Fibroblast of skin of left quadriceps (primary cell): ENCODE measurements at regions not wholly inside any gene's neighbourhood (a gene's known extent, or its start where the extent isn't known, plus 50 kb on each side); places are given as distances from the start of the nearest gene placed in this dataset.
"Not testable (repeated sequence)": the region's sequence is repeated elsewhere in the genome, so short reads cannot be mapped to it uniquely, and the experiment has no call there.

Experiments used
- DNase-seq, 2 experiments: peaks; one replicate each; pipeline ENCODE4 v3.0.0-alpha.2; 2013; ENCODE audit warnings: low read depth in 2 of 2

DNA sequence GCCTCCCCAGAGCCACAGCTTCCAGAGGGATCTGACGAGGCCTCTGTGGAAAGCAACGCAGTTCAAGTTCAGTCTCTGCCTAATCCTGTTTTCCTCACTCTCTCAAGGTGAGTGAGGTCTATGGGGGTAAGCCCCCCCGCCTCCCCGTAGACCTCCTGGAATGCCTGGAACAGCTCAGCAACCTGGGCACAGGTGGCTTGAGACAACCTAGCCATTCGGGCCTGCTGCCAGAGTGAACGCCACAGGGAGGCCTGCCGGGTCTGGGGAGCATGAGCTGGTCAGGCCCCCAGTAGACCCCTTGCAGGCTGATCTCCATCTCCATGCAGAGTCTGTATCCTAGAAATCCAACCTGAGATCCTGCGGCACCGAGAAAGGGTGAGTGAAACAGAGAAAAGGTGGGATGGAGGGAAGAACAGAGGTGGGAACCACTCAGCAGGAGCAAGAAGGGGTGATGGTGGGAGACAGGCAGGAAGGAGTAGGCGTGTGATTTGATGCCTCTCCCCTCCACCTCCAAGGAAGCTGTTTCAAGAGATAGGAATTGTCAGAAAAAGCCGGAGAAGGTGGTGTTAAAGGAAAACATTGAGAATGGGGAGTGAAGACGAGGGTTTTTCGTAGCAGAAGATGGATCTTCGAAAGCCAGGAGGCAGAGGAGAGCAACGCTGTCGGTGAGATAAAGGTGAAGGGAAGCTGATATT, 123.1 kb upstream of the PRMT8 start:
- no peak for DNase-seq

DNA sequence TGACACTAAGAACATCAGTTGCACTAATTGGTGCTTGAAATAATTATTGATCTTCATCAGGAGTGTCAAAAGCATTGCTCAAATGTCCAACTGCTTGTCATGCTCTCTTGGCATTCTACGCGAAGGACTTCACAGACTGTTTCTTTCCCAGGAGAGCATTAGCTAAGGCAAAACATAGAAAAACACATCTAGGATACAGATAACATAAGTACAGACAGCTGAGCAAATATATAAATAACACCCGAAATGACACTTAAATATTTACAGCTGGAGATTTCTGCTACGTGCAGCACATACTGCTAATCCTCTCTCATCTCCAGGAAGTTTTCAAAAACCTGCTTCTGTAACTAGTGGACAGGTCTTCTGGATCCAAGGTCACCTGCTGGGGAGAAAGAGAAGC, 120.0 kb upstream of the PRMT8 start:
- no peak for DNase-seq

DNA sequence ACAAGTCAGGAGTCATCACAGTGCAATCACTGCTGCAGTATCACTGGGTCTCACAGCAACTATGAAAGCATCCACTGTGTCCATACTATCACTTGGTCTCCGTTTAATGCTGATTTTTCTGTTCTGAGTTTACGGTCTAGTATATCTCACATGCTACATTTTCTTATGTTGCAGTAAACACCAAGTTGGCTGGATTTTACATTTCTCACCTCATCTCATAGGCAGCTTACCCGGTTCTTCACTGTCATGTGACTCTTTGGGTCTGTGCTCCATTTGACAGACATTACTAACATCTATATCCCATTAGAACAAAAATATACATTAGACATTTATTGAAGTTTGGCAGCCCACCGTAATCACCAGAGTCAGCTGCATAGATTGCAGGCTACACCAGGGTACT, 115.7 kb upstream of the PRMT8 start:
- no peak for DNase-seq

DNA sequence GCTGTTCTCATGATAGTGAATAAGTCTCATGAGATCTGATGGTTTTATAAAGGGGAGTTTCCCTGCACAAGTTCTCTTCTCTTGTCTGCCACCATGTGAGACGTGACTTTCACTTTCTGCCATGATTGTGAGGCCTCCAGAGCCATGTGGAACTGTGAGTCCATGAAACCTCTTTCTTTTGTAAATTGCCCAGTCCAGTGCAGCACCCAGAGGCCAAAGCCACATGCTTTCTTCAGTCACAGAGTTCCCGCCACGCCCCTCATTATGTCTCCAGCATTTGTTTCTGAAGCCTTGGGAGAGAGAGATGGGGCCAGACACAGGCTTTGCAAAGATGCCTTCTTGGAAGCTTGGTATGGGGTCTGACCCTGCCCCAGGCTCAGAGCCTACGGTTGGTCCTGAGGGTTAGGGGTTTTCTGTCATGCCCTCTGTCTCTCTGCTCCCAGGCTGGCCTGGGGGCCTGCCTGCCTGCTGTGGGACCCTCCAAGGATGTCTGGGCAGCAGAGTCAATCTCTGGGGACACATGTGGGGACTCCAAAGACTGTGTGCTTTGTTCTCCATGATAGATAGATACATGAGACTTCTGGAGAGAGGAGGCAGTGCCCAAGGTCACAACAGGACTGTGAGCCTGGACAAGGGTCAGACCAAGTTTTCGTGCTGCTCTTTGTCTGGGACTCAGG, 114.1 kb upstream of the PRMT8 start:
- DNase-seq: no peak

DNA sequence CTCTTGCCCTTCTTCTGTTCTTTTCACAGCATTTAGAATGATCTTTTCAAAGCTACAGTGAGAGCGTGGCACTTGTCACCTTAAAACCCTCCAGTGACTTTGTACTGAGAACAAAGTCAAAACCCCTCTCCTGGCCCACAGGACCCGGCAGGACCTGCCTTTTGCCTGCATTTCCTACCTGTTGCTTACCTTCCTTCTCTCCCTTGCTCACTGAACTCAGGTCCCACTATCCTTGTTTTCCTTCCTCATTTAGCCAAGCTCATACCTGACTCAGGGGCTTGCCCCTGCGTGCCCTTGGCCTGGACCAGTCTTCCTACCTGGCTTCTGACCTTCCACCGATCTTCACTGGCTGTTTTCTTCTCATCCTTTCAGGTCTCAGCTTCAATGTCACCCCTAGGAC, 112.3 kb upstream of the PRMT8 start:
- DNase-seq: no peak

DNA sequence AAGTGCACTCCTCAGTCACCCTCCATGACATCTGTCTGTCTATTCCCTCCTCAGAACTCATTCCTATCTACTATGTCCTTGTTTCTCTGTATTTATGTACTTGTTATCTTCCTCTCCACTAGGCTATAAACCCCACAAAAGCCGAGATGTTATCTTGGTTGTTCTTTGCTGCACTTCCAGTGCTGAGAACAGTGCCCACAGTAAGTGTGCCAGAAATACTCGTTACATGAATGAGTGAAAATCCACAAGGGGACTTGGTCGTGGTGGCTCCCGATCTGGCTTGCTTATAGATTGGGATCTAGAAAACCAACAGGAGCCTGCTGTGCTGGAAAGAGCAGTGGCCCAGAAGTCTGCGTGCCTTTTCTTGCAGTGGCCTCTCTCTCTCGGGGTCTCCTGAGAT, 111.9 kb upstream of the PRMT8 start:
- no peak for DNase-seq

DNA sequence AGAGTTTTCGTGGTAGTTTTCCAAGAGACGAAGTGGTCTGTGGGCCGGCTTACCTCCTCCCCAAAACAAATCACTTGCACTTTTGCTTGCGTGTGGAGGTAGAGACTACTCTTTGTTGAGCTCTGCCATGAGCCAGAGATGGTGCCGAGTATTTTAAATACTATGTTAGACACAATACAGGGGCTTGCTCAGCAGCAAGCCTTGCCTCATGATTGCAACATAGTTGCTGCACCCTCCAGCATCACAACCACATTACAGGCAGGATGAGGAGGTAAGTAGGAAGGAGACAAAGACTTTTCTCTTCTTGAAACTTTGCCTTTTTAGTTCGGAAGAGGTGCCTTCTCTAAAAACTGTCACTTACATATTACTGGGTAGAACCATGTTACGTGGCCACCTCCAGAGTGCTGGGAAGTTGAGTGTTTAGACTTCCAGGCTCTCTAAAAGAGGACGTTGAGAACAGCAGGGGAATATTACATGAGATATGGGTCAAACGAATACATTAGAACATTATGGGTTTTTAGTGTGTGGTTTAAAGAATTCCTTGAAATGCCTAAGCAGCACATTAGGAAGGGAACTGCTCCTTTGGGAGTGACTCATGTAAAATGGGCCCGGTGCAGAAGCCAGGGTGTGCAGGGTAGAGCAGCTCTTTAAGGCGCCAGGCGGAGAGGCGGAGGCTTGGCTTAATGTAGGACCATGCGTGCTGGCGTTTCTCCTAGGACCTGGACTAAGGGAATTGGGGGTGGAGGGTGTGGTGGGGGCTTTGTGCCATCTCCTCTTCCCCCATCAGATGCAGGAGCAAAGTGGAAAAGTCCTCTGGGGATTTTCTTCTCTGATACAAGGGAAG, 110.6 kb upstream of the PRMT8 start:
- DNase-seq: peak; percentile 56 to 60

DNA sequence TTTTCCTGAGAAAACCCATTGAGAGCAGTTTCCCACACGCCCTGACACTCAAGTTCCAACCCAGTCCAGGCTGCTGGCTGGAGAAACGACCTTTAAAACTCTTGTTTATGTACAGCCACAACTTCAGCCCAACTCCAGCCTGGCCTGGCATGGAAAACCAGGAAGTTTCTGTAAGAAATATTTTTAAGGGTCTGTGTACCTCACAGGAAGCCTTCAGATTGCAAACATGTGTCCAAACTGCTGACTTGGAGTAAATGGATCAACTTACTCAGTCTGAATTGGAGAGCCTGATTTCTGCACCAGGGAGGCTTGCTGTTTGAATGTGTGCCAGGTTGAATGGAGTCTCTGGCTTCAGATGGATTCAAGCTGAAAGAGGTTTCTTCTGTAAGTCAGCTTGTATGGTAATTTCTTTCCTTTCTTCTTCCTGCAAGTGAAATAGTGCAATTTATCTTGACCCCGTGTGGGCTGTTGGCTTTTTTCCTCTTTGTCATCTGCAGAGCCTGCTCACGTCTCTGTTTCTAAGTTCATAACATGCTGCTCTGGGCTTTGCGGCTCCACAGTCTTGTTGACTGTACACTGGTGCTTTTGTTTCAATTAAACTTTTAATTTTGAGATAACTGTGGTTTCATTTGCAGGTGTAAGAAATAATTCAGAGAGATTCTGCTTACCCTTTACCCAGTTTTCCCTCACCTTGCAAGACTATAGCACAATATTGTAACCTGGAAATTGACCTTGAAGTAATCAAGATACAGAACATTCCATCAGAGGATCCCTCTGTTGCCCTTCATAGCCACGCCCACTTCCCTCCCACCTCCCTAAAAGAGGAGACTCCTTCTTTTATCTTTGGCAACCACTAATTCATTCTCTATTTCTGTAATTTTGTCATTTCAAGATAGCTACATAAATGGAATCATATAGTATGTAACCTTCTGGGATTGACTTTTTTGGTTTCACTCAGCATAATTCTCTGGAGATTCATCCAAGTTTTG, 109.7 kb upstream of the PRMT8 start:
- peak; percentile 77 to 79 for DNase-seq

DNA sequence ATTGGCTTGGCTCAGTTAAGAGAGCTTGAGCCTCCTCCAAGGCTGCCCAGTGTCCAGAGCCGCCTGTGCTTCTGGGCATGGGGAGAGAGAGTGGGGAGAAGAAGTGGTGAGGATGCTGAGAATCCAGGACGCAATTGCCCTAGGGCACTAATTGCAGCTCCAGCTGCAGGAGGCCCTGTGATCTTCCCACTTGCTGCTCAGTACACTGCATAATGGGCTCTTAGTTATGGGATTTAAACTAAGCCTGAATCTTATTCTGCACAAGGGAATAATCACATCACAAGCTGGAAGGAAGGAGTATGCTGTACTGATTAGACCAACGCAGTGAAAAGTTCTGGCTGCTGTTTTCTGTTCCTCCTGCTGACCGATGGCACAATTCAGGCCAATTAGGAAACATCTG, 101.0 kb upstream of the PRMT8 start:
- no peak for DNase-seq

DNA sequence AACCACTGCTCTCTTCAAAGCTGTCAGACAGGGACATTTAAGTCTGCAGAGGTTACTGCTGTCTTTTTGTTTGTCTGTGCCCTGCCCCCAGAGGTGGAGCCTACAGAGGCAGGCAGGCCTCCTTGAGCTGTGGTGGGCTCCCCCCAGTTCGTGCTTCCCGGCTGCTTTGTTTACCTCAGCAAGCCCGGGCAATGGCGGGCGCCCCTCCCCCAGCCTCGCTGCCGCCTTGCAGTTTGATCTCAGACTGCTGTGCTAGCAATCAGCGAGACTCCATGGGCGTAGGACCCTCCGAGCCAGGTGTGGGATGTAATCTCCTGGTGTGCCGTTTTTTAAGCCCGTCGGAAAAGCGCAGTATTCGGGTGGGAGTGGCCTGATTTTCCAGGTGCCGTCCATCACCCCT, 93.4 kb upstream of the PRMT8 start:
- not testable (repeated sequence) for DNase-seq

DNA sequence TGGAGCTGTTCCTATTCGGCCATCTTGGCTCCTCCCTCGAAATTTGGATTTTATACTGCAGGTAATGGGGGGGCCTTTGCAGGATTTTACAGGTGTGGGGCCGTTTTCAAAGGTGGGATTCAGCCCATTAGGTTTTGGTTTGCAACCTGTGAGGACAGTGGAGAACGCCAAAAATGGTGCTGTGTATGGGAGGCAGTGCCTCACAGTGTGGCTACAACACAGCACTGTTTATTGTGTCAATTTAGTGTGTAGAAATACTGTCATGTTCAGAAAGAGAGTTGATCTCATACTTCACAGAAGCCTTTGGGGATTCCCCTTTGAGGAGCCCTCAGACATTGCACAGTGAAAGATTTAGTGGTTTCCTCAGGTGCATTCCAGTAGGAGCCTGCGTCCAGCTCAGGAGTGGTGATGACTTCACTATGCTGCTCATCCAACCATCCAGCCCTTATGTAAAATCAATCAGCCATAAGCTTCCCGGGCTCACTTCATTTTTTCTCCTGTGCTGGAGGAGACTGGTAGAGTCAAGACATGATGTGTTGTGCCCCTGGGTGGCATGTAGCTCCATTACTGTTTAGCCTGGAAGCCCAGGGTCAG, 92.7 kb upstream of the PRMT8 start:
- DNase-seq: no peak

DNA sequence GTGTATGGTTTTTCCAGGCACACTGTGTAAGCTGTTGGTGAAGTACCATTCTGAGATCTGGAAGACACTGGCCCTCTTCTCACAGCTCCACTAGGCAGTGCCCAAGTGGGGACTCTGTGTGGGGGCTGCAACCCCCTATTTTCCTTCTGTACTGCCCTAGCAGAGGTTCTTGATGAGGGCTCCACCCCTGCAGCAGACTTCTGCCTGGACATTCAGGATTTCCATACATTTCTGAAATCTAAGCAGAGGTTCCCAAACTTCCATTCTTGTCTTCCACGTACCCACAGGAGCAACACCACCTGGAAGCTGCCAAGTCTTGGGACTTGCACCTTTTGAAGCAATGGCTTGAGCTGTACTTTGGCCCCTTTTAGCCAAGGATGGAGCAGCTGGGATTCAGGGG, 85.2 kb upstream of the PRMT8 start:
- DNase-seq: no peak

DNA sequence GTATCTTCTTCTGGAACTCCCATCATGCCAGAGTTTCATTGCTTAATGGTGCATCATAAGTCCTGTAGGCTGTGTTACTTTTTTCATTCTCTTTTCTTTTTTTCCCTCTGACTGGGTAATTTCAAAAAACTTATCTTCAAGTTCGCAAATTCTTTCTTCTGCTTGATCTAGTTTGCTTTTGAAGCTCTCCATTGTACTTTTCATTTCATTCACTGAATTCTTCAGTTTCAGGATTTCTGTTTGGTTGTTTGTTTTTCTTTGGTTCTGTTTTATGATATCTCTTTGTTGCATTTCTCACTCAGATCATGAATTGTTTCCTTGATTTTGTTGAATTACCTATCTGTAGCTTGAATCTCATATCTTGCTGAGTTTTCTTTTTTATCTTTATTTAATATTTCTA, 83.3 kb upstream of the PRMT8 start:
- no peak for DNase-seq

DNA sequence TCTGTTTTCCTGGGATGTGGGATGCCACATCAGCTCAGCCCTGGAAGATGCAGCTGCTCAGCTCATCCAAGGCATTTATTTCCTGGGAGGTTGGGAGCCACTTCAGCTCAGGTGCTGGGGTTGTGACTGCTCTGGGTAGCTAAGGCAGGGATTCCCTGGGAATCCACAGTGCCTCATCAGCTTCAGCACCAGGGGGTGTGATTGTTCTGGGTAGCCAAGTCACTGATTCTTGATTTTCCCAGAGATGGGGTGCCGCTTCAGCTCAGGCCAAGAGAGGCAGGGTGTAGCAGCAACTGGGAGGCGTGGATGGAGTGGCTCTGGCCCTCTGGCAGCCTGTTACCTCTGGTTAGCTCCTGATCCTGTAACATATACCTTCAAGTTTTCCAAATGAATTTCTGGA, 81.3 kb upstream of the PRMT8 start:
- no peak for DNase-seq

DNA sequence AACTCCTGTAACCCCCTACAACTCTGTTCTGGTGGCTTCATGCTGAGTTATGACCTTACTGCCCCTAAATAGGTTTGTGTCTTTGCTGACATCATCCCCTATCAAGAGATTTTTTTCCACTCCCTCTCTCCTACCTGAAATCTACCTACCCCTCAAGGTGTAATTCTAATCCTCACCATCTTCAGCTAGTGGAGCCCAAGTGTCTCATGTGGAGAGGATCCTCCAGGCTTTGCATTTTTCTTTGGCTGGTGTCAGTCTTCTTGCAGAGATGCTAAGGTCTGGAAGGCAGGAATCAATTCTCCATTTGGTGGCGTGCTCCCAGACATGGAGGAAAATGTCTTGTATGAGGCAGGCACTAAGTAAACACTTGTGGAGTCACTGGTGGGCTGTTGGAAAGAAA, 74.8 kb upstream of the PRMT8 start:
- no peak for DNase-seq

DNA sequence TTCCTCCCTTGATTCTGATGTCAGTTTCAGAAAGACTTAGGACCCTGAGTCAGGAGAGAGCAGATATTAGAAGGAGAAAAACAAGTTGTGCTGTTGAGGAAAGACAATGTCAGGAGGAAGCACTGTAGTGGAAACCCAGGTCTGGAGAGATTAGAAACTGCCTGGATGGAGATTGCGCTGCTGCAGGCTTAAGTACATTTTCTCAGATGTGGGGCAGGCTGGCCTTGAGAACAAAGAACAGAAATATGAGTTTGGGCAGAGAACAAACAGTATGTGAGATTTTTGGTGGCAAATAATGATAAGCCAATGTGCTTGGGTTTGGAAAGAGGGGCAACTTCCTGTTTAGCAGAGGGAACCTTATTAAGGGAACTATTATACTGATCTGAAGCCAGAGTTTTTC, 74.3 kb upstream of the PRMT8 start:
- DNase-seq: no peak

DNA sequence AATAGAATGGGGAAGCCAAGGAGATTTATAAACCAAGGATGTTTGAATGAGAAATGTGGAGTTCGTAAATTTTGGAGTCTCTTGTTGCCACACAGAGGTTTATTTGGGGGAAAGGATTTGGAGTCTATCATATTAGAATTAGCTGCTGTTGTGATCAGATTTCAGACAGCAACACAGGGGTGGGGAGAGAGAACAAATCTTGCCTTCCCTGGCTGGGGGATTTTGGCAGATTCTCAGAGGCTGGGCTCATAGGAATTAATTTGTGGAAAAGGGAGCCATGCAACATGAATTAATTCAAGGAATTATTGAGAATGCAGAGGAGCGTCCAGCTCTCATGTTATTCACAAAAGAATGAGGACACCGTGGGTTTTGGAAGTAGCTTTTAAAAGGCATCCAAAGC, 73.9 kb upstream of the PRMT8 start:
- no peak for DNase-seq

DNA sequence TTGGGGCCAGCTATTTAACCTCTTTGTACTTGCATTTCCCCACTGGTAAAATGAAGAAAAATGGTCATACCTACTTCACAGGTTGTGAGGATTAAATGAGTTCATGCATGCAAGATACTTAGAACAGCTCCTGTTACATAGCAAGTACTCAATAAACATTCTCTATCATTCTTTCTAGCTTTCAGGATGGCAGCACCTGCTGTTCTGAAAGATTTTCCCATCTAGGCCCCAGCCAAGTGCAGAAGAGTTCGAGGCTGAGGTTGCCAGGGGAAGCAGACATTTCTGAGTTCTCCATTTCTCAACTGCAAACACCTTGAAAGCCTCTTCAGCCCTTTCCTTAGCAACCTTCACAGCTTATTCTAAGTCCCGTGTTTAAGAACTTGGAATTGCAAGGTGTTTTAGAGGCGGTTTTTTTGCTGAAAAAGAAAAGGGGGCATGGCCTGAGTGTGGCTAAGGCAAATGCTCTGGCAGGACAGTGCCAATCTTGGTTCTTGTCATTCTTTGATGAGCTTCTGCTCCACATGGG, 73.0 kb upstream of the PRMT8 start:
- DNase-seq: no peak

DNA sequence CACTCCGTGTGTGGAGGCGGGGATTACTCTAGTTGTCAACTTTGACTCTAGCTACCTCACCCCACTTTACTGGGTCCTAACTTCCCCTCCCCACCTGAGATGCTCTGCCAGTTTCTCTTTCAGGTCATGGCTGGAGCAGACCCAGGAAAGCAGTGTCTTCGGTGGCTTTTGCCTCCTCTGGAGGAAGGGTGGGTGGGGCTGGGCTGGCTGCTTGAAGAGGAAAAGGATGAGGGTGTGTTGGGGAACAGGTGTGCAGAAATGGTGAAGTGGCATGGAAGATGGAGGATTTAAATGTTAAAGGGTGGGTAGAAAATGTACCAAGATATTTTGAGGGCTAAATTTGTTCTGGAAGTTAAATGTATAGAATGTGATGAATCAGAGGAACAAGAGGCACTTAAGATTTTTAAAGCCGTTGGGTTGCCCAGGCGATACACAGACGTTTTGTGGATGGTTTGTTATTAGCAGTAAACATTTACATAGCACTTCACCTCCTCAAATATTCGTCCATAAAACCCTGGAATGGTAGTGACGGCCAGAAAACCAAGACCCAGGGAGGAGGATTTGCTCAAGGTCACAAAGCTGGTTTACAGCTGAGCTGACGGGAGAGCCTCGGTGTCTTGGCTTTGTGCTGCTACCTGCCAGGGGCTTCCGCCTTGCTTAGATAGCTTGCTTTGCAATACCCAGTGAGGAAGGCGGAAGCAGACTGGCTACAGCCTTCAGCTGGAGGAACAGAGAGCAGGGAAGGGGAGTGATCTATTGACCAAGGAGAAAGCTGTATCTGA, 72.2 kb upstream of the PRMT8 start:
- DNase-seq: no peak

DNA sequence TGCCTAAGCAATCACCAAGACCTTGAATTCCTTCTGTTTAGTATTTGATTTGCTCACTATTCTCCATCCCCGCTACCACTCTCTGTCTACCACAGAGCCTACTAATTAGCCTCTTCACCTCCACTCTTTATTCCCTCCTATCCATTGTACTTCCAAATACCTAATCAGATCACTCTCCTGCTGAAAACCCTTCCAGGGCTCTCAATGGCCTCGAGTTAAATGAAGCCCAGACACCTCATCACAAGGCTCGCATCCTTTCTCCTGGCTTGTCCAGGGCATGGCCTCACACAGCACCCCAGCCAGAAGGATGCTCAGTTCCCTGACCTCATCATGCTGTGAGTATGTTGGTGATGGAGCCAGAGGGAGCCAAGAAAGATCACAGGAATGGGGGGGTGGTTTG, 71.4 kb upstream of the PRMT8 start:
- DNase-seq: no peak
